Astrocyte (in vitro differentiated cells and primary cell): ENCODE measurements at regions not wholly inside any gene's neighbourhood (a gene's known extent, or its start where the extent isn't known, plus 50 kb on each side); places are given as distances from the start of the nearest gene placed in this dataset.

ENCODE experiments used
- EZH2 ChIP-seq: IDR thresholded peaks from 2 replicates; pipeline ENCODE4 v1.6.1; 2012; ENCODE audit warnings: mild to moderate bottlenecking, low read length, inconsistent platforms; ENCODE audit not compliant: insufficient read depth
- TF ChIP-seq, protein P1 (sequence below): IDR thresholded peaks from 2 replicates; pipeline ENCODE4 v1.5.1; 2011; ENCODE audit warnings: low read depth, mild to moderate bottlenecking, inconsistent platforms, low read length, moderate library complexity; ENCODE audit not compliant: insufficient read depth

DNA sequence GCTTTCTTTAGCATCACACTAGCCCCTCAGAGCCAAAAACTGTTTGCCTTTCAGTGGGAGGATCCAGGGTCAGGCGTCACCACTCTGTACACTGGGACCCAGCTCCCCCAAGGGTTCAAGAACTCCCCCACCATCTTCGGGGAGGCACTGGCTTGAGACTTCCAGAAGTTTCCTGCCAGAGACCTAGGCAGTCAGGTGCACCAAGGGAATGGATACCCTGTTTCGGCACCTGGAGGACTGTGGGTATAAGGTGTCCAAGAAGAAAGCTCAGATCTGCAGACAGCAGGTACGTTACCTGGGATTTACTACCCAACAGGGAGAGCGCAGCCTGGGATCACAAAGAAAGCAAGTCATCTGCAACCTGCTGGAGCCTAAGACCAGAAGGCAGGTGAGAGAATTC lies 603.0 kb downstream of the UQCRFS1 start:
- TF ChIP-seq, protein P1, sequence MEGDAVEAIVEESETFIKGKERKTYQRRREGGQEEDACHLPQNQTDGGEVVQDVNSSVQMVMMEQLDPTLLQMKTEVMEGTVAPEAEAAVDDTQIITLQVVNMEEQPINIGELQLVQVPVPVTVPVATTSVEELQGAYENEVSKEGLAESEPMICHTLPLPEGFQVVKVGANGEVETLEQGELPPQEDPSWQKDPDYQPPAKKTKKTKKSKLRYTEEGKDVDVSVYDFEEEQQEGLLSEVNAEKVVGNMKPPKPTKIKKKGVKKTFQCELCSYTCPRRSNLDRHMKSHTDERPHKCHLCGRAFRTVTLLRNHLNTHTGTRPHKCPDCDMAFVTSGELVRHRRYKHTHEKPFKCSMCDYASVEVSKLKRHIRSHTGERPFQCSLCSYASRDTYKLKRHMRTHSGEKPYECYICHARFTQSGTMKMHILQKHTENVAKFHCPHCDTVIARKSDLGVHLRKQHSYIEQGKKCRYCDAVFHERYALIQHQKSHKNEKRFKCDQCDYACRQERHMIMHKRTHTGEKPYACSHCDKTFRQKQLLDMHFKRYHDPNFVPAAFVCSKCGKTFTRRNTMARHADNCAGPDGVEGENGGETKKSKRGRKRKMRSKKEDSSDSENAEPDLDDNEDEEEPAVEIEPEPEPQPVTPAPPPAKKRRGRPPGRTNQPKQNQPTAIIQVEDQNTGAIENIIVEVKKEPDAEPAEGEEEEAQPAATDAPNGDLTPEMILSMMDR, result no peak
- TF ChIP-seq EZH2, result no peak
